ENCODE measurements at regions not wholly inside any gene's neighbourhood (a gene's known extent, or its start where the extent isn't known, plus 50 kb on each side); places are given as distances from the start of the nearest gene placed in this dataset.

DNA sequence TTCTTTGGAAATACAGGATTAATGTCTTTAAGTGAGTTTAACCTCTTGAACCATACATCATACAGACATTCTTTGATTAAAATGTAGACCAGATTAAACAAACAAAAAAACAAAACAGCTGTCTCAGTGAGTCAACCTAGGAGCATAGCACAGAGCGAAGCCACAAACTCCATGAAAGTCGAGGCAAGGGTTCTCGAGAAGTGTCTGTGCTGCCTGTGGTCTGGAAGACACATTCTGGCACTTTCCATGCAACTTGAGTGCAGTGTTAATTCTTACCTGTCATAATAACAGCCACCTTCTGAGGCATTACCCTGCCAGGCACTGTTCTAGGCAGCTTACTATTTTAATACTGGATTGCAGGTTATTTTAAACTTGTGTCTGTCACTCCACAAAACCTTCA, 435.5 kb upstream of the MMADHC start:
- TF ChIP-seq POLR2AphosphoS5 (IDR thresholded peaks at IDR 0.05) (no peak), POLR2A (IDR thresholded peaks at IDR 0.05) (no peak)
- TF ChIP-seq, protein P1, sequence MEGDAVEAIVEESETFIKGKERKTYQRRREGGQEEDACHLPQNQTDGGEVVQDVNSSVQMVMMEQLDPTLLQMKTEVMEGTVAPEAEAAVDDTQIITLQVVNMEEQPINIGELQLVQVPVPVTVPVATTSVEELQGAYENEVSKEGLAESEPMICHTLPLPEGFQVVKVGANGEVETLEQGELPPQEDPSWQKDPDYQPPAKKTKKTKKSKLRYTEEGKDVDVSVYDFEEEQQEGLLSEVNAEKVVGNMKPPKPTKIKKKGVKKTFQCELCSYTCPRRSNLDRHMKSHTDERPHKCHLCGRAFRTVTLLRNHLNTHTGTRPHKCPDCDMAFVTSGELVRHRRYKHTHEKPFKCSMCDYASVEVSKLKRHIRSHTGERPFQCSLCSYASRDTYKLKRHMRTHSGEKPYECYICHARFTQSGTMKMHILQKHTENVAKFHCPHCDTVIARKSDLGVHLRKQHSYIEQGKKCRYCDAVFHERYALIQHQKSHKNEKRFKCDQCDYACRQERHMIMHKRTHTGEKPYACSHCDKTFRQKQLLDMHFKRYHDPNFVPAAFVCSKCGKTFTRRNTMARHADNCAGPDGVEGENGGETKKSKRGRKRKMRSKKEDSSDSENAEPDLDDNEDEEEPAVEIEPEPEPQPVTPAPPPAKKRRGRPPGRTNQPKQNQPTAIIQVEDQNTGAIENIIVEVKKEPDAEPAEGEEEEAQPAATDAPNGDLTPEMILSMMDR (IDR thresholded peaks at IDR 0.05), result no peak
